GM12878 (cell line): ENCODE measurements at regions not wholly inside any gene's neighbourhood (a gene's known extent, or its start where the extent isn't known, plus 50 kb on each side); places are given as distances from the start of the nearest gene placed in this dataset.

Experiments
- ATAC-seq: fragments of 200-7000 bp; cut with Tn5 transposase; 3 replicates; pipeline ENCODE4 v1.9.1; 2020; ENCODE audit warnings: mild to moderate bottlenecking, moderate library complexity
- BruUV-seq: library from RNA; stranded (reverse); fragments of 400-500 nt; replicated peaks from 2 replicates; lab custom pipeline; 2021; lab: Mats Ljungman, UMichigan
- CTCF ChIA-PET: fragments of 300-600 bp; sonication (Branson Sonifier 250); formaldehyde crosslinking; extraction: SDS; loops from one replicate; lab custom pipeline; 2021; ENCODE audit warnings: inconsistent platforms; lab: Yijun Ruan, JAX
- POLR2A ChIA-PET: fragments of 350-600 bp; formaldehyde crosslinking; extraction: SDS; loops from one replicate; lab custom pipeline; 2021; ENCODE audit warnings: inconsistent platforms; lab: Charles Lee
- RAD21 ChIA-PET: fragments of 300-600 bp; sonication (Branson Sonifier 250); formaldehyde crosslinking; loops from one replicate; lab custom pipeline; 2023; ENCODE audit warnings: antibody characterized with exemption; ENCODE audit not compliant: unreplicated experiment; lab: Charles Lee
- SMC1A ChIA-PET: fragments of 300-600 bp; sonication (Branson Sonifier 250); formaldehyde crosslinking; loops from one replicate; lab custom pipeline; 2023; ENCODE audit not compliant: unreplicated experiment, uncharacterized antibody; lab: Charles Lee
- DNase-seq: peaks from one replicate; pipeline ENCODE4 v3.0.0-alpha.2; 2011; ENCODE audit warnings: low read depth, low spot score
- FAIRE-seq: peaks from 3 replicates; lab custom pipeline; 2011; peaks lifted over from hg19 to GRCh38; lab: Jason Lieb, UNC
- H2AFZ ChIP-seq: 2 replicates; pipeline ENCODE4 v1.6.0; 2011; ENCODE audit warnings: low read depth, low read length, control low read depth; ENCODE audit not compliant: control insufficient read depth
- H3K27ac ChIP-seq: 2 replicates; pipeline ENCODE4 v1.5.1; 2011; ENCODE audit warnings: control low read depth; ENCODE audit not compliant: control insufficient read depth, insufficient read depth
- H3K27me3 ChIP-seq, 2 experiments: replicated peaks in 1 of 2; 2 replicates each; pipeline versions ENCODE4 v1.6.0 to v1.6.1; 2011; ENCODE audit warnings: low read length in 1 of 2; ENCODE audit not compliant: control insufficient read depth in 2 of 2, insufficient read depth in 2 of 2
- H3K36me3 ChIP-seq, 2 experiments: 2 replicates each; pipeline ENCODE4 v1.5.1; 2011; ENCODE audit warnings: low read length in 1 of 2; ENCODE audit not compliant: control insufficient read depth in 2 of 2, insufficient read depth in 2 of 2
- H3K4me1 ChIP-seq: 2 replicates; pipeline ENCODE4 v1.6.1; 2011; ENCODE audit warnings: mild to moderate bottlenecking, low read length, moderate library complexity, mixed read lengths; ENCODE audit not compliant: control insufficient read depth, insufficient read depth
- H3K4me2 ChIP-seq: 2 replicates; pipeline ENCODE4 v1.6.0; 2011; ENCODE audit warnings: control low read depth; ENCODE audit not compliant: control insufficient read depth, insufficient read depth
- H3K4me3 ChIP-seq: fragments of 200-600 bp; sonication (generic); 2 replicates; pipeline ENCODE4 v1.5.1; 2016
- H3K79me2 ChIP-seq: 2 replicates; pipeline ENCODE4 v1.6.0; 2011; ENCODE audit warnings: low read length; ENCODE audit not compliant: control insufficient read depth, insufficient read depth
- H3K9ac ChIP-seq: 2 replicates; pipeline ENCODE4 v1.8.0; 2011; ENCODE audit warnings: low read length, control low read depth, mixed read lengths; ENCODE audit not compliant: control insufficient read depth, insufficient read depth
- H3K9me3 ChIP-seq: replicated peaks from 3 replicates; pipeline ENCODE4 v1.5.1; 2011; ENCODE audit warnings: mild to moderate bottlenecking, low read length; ENCODE audit not compliant: control insufficient read depth, insufficient read depth
- H4K20me1 ChIP-seq: 2 replicates; pipeline ENCODE4 v1.6.0; 2011; ENCODE audit not compliant: control insufficient read depth, insufficient read depth
- CEBPB ChIP-seq, 2 experiments: fragments of 150-350 bp in 1 of 2; IDR thresholded peaks; 2 replicates each; pipeline ENCODE4 v1.6.1; 2012 to 2014; ENCODE audit warnings: low read depth in 2 of 2, low read length in 2 of 2, borderline replicate concordance in 1 of 2, inconsistent platforms in 1 of 2
- CHD2 ChIP-seq: IDR thresholded peaks from 2 replicates; pipeline ENCODE4 v1.6.1; 2011; ENCODE audit warnings: low read depth, low read length, improper control_type of control experiment, borderline replicate concordance
- HDAC2 ChIP-seq: fragments of 200-600 bp; sonication (generic); IDR thresholded peaks from 2 replicates; pipeline ENCODE4 v1.6.1; 2017
- MYB ChIP-seq: fragments of 150-350 bp; IDR thresholded peaks from 2 replicates; pipeline ENCODE4 v1.6.1; 2014; ENCODE audit warnings: mild to moderate bottlenecking, low read depth, low read length, borderline replicate concordance
- NBN ChIP-seq: fragments of 450-650 bp; IDR thresholded peaks from 2 replicates; pipeline ENCODE4 v1.6.1; 2016
- NR2C1 ChIP-seq: fragments of 450-650 bp; IDR thresholded peaks from 2 replicates; pipeline ENCODE4 v1.6.1; 2017; ENCODE audit warnings: antibody characterized with exemption, mild to moderate bottlenecking, moderate library complexity
- PML ChIP-seq: IDR thresholded peaks from 2 replicates; pipeline ENCODE4 v1.6.1; 2012; ENCODE audit warnings: low read length, inconsistent platforms
- SPI1 ChIP-seq: IDR thresholded peaks from 2 replicates; pipeline ENCODE4 v1.6.1; 2011; ENCODE audit warnings: low read depth, mild to moderate bottlenecking, low read length, moderate library complexity, borderline replicate concordance; ENCODE audit not compliant: insufficient read depth
- ZNF207 ChIP-seq: fragments of 450-650 bp; IDR thresholded peaks from 2 replicates; pipeline ENCODE4 v1.6.1; 2014; ENCODE audit warnings: antibody characterized with exemption, mild to moderate bottlenecking, borderline replicate concordance
- ZNF622 ChIP-seq: fragments of 450-650 bp; IDR thresholded peaks from 2 replicates; pipeline ENCODE4 v1.6.1; 2017; ENCODE audit warnings: mild to moderate bottlenecking, inconsistent platforms
- in situ Hi-C: fragments of 300-500 bp; cut with MboI; formaldehyde crosslinking; loops from 9 replicates; pipeline ENCODE4 v1.14.3; 2018; ENCODE audit warnings: mixed read lengths
- intact Hi-C: fragments of 100-400 bp; cut with micrococcal nuclease; formaldehyde crosslinking; loops from one replicate; pipeline ENCODE4 v1.14.2; 2022; ENCODE audit not compliant: unreplicated experiment
- TF ChIP-seq, protein P1 (sequence below): IDR thresholded peaks from 2 replicates; pipeline ENCODE4 v1.6.1; 2011; ENCODE audit warnings: borderline replicate concordance, low read depth, mild to moderate bottlenecking, moderate library complexity, low read length; ENCODE audit not compliant: insufficient read depth, poor library complexity, severe bottlenecking
- TF ChIP-seq, protein P2 (sequence below): fragments of 450-650 bp; IDR thresholded peaks from 2 replicates; pipeline ENCODE4 v1.6.1; 2016; ENCODE audit warnings: mild to moderate bottlenecking

DNA sequence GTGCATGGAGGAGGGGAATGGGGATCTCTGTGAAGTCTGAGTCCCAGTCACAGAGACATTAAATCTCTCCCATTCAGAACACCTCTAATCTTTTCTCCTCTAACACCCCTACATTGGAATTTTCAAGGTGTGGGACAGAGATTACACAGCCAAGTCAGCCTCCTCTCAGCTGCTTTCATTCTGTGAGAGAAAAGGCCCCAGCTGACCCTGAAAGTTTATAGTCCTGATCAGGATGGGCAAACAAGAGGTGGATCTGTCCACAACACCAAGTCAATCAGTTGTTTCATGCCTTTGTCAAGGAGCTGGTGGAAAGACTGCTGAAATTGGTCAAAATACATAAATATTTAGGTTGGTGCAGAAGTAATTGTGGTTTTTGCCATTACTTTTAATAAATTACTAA lies 218.9 kb downstream of the SEC23A start:
- Histone ChIP-seq H3K27me3 (peaks cover 0 to under 1% of the 10 kb centered on the region in 2 experiments; a peak in 1 of 4 replicates), H3K79me2 (no peaks in the 10 kb centered on the region), H3K4me1 (no peaks in the 10 kb centered on the region), H3K9ac (no peak overlapping the region), H3K27ac (no peak overlapping the region), H3K4me3 (no peak overlapping the region), H4K20me1 (no peaks in the 10 kb centered on the region), H3K36me3 (no peaks in the 10 kb centered on the region), H3K9me3 (no peaks in the 10 kb centered on the region), H2AFZ (no peak overlapping the region), H3K4me2 (no peak overlapping the region)
- no peak for ATAC-seq
- no peak for FAIRE-seq
- TF ChIP-seq NBN (no peak), SPI1 (no peak), MYB (no peak), HDAC2 (no peak), ZNF207 (no peak), CEBPB (IDR thresholded peaks at IDR 0.05; ENCODE audit: borderline replicate concordance in 1 of 2, low read depth in 2 of 2, low read length in 2 of 2) (no peak), CHD2 (no peak), PML (no peak), ZNF622 (no peak), NR2C1 (no peak)
- TF ChIP-seq, protein P1, sequence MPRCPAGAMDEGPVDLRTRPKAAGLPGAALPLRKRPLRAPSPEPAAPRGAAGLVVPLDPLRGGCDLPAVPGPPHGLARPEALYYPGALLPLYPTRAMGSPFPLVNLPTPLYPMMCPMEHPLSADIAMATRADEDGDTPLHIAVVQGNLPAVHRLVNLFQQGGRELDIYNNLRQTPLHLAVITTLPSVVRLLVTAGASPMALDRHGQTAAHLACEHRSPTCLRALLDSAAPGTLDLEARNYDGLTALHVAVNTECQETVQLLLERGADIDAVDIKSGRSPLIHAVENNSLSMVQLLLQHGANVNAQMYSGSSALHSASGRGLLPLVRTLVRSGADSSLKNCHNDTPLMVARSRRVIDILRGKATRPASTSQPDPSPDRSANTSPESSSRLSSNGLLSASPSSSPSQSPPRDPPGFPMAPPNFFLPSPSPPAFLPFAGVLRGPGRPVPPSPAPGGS = no peak
- TF ChIP-seq, protein P2, sequence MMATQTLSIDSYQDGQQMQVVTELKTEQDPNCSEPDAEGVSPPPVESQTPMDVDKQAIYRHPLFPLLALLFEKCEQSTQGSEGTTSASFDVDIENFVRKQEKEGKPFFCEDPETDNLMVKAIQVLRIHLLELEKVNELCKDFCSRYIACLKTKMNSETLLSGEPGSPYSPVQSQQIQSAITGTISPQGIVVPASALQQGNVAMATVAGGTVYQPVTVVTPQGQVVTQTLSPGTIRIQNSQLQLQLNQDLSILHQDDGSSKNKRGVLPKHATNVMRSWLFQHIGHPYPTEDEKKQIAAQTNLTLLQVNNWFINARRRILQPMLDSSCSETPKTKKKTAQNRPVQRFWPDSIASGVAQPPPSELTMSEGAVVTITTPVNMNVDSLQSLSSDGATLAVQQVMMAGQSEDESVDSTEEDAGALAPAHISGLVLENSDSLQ = no peak
- CTCF ChIA-PET = interaction anchor here (1.5 to 2.2 kb wide), 2 partner anchors 16 to 17 kb away, joined by 3 to 7 read pairs; no protein-coding TSS in a partner anchor
- no peak for DNase-seq
- RAD21 ChIA-PET = no interaction called here
- no TSS peak for BruUV-seq
- intact Hi-C loops (no loop called here), in situ Hi-C loops (no loop called here)
- SMC1A ChIA-PET = interaction anchor here (1.2 kb wide), 1 partner anchor 12 kb away, joined by 3 read pairs; no protein-coding TSS in a partner anchor
- POLR2A ChIA-PET = no interaction called here
